Tibial nerve (tissue), 3 donors: ENCODE measurements at regions not wholly inside any gene's neighbourhood (a gene's known extent, or its start where the extent isn't known, plus 50 kb on each side); places are given as distances from the start of the nearest gene placed in this dataset.

Source experiments
- POLR2A ChIP-seq, 2 donors: fragments of 450-650 bp; IDR thresholded peaks; one replicate each; pipeline ENCODE4 v1.6.1; 2017; ENCODE audit warnings: antibody characterized with exemption in 2 of 2, mild to moderate bottlenecking in 2 of 2, moderate library complexity in 2 of 2
- TF ChIP-seq, protein P1 (sequence below), 5 experiments: fragments of 200-600 bp in 3 of 5; fragments of 450-650 bp in 2 of 5; sonication (generic) in 3 of 5; IDR thresholded peaks; one replicate each; pipeline ENCODE4 v1.5.1; 2016 to 2019; ENCODE audit warnings: antibody characterized with exemption in 5 of 5, mild to moderate bottlenecking in 3 of 5, moderate library complexity in 2 of 5

DNA sequence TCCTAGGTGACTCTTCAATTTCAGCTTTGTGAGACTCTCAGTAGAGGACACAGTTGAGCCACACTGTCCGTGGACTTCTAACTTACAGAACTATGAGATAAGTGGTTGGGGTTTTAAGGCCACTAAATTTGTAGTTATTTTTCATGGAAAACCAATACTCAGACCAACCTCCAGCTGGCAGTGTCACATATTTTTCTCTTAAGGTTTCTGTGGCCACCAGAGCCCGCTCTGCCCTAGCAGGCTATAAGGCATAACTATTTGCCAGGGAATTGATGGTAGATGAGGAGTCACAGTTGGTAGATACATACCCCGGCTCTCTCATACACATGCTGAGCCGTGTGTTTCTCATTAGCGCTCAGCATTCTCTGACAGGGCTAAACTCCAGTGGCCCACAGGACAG lies 336.8 kb upstream of the MON1B start:
- TF ChIP-seq POLR2A (IDR thresholded peaks at IDR 0.05): no peak
- TF ChIP-seq, protein P1, sequence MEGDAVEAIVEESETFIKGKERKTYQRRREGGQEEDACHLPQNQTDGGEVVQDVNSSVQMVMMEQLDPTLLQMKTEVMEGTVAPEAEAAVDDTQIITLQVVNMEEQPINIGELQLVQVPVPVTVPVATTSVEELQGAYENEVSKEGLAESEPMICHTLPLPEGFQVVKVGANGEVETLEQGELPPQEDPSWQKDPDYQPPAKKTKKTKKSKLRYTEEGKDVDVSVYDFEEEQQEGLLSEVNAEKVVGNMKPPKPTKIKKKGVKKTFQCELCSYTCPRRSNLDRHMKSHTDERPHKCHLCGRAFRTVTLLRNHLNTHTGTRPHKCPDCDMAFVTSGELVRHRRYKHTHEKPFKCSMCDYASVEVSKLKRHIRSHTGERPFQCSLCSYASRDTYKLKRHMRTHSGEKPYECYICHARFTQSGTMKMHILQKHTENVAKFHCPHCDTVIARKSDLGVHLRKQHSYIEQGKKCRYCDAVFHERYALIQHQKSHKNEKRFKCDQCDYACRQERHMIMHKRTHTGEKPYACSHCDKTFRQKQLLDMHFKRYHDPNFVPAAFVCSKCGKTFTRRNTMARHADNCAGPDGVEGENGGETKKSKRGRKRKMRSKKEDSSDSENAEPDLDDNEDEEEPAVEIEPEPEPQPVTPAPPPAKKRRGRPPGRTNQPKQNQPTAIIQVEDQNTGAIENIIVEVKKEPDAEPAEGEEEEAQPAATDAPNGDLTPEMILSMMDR (IDR thresholded peaks at IDR 0.05): no peak
